HL-60 (cell line): ENCODE measurements at regions not wholly inside any gene's neighbourhood (a gene's known extent, or its start where the extent isn't known, plus 50 kb on each side); places are given as distances from the start of the nearest gene placed in this dataset.
"Not testable (repeated sequence)": the region's sequence is repeated elsewhere in the genome, so short reads cannot be mapped to it uniquely, and the experiment has no call there.

Source experiments
- DNase-seq, 2 experiments: peaks; one replicate each; pipeline ENCODE4 v3.0.0-alpha.2; 2010 to 2020; ENCODE audit warnings: low read depth in 1 of 2, low spot score in 1 of 2
- H3K27ac ChIP-seq: fragments of 250-450 bp; sonication (Bioruptor Pico); replicated peaks from 2 replicates; pipeline ENCODE4 v1.5.1; 2020; ENCODE audit warnings: mild to moderate bottlenecking, moderate library complexity
- H3K27me3 ChIP-seq: fragments of 250-450 bp; sonication (Bioruptor Pico); 2 replicates; pipeline ENCODE4 v1.5.1; 2021; ENCODE audit warnings: mild to moderate bottlenecking, moderate library complexity; ENCODE audit not compliant: insufficient read depth, poor library complexity, severe bottlenecking
- H3K4me3 ChIP-seq: replicated peaks from 2 replicates; pipeline ENCODE4 v1.5.1; 2011; ENCODE audit warnings: mild to moderate bottlenecking, control low read depth, low read length; ENCODE audit not compliant: insufficient read depth
- GABPA ChIP-seq: IDR thresholded peaks from 2 replicates; pipeline ENCODE4 v1.6.1; 2012; ENCODE audit warnings: low read depth
- POLR2AphosphoS5 ChIP-seq: IDR thresholded peaks from 2 replicates; pipeline ENCODE4 v1.6.1; 2012; ENCODE audit warnings: low read depth
- SPI1 ChIP-seq: IDR thresholded peaks from 2 replicates; pipeline ENCODE4 v1.6.1; 2012; ENCODE audit warnings: low read depth, mild to moderate bottlenecking, borderline replicate concordance
- TF ChIP-seq, protein P1 (sequence below): IDR thresholded peaks from one replicate; pipeline ENCODE4 v1.5.1; 2011; ENCODE audit warnings: low read length, control low read depth, inconsistent platforms; ENCODE audit not compliant: insufficient read depth
- TF ChIP-seq, protein P2 (sequence below): IDR thresholded peaks from 2 replicates; pipeline ENCODE4 v1.6.1; 2012; ENCODE audit warnings: low read depth; ENCODE audit not compliant: insufficient replicate concordance

DNA sequence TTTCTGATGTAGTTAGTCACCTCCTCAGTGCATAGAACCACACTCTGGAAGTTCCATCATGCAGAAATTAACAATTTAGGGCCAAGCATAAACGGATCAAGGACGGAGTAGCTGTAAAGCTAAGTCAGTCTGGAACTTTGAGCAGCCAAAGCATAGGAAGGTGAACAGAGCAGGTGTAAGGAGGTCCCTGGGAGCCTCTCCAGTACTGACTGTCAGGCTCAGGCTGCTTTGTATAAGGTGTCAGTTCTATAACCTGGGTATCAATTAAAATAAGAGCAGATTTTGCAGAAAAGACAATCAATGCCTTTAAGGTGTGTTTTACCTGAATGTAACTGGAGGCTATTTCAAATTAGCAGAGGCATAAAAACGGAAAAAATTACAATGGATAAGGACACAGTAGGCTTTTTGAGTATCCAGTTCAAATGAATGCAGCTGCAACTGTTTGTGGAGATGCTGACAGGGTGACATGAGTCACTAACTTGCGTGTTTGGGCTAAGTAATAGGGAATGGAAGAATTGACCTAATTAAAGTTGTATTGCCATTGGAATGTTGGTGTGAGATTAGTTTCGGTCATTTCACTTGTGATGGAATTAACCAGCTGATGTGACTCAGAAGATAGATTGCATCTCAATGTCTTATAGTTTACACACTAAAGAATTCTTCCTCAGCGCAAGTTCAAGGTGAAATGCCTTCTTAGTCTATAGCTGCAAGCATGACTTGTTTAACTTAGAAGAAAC, 417.9 kb upstream of the CNTNAP2 start:
- Histone ChIP-seq H3K27me3 (no peaks in the 10 kb centered on the region), H3K27ac (no peak overlapping the region), H3K4me3 (no peak overlapping the region)
- TF ChIP-seq GABPA (no peak), POLR2AphosphoS5 (no peak)
- TF ChIP-seq, protein P1, sequence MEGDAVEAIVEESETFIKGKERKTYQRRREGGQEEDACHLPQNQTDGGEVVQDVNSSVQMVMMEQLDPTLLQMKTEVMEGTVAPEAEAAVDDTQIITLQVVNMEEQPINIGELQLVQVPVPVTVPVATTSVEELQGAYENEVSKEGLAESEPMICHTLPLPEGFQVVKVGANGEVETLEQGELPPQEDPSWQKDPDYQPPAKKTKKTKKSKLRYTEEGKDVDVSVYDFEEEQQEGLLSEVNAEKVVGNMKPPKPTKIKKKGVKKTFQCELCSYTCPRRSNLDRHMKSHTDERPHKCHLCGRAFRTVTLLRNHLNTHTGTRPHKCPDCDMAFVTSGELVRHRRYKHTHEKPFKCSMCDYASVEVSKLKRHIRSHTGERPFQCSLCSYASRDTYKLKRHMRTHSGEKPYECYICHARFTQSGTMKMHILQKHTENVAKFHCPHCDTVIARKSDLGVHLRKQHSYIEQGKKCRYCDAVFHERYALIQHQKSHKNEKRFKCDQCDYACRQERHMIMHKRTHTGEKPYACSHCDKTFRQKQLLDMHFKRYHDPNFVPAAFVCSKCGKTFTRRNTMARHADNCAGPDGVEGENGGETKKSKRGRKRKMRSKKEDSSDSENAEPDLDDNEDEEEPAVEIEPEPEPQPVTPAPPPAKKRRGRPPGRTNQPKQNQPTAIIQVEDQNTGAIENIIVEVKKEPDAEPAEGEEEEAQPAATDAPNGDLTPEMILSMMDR, result no peak
- no peak for DNase-seq

DNA sequence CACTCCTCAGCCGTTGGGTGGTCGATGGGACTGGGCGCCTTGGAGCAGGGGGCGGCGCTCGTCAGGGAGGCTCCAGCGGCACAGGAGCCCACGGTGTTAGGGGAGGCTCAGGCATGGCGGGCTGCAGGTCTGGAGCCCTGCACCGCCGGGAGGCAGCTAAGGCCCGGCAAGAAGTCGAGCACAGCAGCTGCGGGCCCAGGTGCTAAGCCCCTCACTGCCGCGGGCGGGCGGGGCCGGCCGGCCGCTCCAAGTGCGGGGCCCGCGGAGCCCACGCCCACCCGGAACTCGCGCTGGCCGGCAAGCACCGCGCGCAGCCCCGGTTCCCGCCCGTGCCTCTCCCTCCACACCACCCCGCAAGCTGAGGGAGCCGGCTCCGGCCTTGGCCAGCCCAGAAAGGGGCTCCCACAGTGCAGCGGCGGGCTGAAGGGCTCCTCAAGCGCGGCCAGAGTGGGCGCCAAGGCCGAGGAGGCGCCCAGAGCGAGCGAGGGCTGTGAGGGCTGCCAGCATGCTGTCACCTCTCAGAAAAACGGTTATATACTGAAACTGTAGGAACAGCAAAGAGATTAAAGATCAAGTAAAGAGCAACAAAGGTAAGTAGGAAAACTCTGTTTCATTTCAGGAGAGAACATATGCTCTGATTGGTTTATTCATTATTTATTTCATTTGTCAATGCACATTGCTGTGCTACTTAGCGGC, 419.0 kb upstream of the CNTNAP2 start:
- not testable (repeated sequence) for H3K27me3 ChIP-seq, H3K4me3 ChIP-seq, DNase-seq, H3K27ac ChIP-seq

DNA sequence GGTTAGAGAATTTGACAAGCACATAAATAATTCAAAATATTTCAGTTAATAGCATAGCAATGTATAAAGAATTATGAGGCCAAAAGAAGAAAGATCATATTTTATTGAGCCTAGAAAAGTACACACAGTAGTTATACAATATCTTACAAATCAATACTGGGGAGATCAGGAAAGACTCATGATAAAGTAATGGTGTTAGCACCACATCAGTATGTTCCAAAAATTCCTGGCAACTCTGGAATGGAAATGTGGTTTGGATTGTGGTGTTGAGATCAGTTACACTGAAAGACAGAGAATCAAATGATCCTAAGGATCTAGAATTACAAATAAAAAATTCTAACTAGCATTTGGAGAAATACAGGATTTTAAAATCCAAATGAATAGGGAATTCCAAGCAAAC, 420.5 kb upstream of the CNTNAP2 start:
- no peak overlapping the region for H3K4me3 ChIP-seq
- no peak for DNase-seq
- no peaks in the 10 kb centered on the region for H3K27me3 ChIP-seq
- no peak overlapping the region for H3K27ac ChIP-seq
- TF ChIP-seq SPI1 (no peak), POLR2AphosphoS5 (no peak), GABPA (no peak)
- TF ChIP-seq, protein P2, sequence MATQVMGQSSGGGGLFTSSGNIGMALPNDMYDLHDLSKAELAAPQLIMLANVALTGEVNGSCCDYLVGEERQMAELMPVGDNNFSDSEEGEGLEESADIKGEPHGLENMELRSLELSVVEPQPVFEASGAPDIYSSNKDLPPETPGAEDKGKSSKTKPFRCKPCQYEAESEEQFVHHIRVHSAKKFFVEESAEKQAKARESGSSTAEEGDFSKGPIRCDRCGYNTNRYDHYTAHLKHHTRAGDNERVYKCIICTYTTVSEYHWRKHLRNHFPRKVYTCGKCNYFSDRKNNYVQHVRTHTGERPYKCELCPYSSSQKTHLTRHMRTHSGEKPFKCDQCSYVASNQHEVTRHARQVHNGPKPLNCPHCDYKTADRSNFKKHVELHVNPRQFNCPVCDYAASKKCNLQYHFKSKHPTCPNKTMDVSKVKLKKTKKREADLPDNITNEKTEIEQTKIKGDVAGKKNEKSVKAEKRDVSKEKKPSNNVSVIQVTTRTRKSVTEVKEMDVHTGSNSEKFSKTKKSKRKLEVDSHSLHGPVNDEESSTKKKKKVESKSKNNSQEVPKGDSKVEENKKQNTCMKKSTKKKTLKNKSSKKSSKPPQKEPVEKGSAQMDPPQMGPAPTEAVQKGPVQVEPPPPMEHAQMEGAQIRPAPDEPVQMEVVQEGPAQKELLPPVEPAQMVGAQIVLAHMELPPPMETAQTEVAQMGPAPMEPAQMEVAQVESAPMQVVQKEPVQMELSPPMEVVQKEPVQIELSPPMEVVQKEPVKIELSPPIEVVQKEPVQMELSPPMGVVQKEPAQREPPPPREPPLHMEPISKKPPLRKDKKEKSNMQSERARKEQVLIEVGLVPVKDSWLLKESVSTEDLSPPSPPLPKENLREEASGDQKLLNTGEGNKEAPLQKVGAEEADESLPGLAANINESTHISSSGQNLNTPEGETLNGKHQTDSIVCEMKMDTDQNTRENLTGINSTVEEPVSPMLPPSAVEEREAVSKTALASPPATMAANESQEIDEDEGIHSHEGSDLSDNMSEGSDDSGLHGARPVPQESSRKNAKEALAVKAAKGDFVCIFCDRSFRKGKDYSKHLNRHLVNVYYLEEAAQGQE, result no peak
- TF ChIP-seq, protein P1, result no peak

DNA sequence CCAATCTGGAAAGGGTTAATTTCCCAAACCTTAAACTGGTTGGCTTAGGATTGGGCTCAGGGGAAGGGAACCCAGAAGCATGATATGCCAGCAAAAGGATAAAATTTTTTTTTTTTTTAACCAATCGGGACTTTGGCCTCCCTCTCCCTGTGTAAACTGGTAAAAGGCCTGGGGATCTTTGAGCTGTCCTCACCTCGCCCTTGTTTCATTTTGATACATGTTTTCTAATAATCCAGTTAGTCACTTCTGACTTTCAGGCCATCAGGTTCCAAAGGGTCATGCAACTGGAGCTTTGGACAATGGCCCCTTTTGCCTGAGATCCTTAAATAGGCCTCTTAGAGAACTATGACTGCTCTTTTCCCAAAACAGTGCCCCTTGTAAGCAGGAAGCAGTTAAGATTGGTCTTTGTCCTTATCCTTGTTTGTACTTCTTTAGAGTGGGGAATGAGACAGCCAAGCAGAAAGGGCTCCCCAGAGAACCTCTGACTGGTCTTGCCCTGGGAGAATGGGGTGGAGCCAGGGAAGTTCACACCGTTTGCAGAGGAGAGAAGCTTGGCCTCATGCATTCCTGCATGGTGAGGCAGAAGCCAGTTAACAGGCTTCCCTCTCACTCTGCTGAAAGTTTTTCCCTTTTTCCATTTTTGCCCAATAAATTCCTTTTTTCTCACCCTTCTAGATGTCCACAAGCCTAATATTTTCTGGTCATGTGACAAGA, 424.2 kb upstream of the CNTNAP2 start:
- no peak for DNase-seq
- TF ChIP-seq SPI1 (no peak), POLR2AphosphoS5 (no peak), GABPA (no peak)
- Histone ChIP-seq H3K27me3 (no peaks in the 10 kb centered on the region), H3K27ac (no peak overlapping the region), H3K4me3 (no peak overlapping the region)

DNA sequence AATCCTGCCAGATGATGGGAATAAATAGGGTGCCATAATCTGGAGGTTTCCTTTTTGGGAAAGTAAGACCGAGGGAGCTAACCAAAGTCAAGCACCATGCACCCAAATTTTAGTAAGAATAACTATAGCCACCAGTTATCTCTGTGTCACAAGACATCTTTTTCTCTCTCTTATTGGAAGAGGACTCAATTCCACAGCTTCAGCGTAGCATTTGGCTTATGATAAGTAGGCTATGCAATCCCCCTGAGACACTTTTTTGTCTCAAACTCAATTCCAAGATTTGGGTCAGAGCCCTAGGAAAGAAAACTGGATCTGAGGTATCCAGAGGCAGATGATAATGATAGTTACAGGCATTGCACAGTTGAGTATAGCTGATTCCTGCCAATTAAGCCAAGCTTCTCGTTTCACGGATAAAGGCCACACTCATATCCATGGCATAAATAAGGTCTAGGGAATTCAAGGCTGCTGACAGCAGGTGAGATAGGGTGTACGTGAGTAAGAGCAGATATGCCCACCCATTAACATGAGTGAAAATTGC, 425.2 kb upstream of the CNTNAP2 start:
- no peak overlapping the region for H3K4me3 ChIP-seq
- no peak for DNase-seq
- no peaks in the 10 kb centered on the region for H3K27me3 ChIP-seq
- H3K27ac ChIP-seq, result no peak overlapping the region
- TF ChIP-seq, protein P2, result no peak
- no peak for TF ChIP-seq SPI1
- TF ChIP-seq GABPA, result no peak
- TF ChIP-seq POLR2AphosphoS5, result no peak
- TF ChIP-seq, protein P1, result no peak
